GM18505 (cell line): ENCODE measurements at regions not wholly inside any gene's neighbourhood (a gene's known extent, or its start where the extent isn't known, plus 50 kb on each side); places are given as distances from the start of the nearest gene placed in this dataset.

Experiments used
- ATAC-seq: cut with Tn5 transposase; IDR thresholded peaks from one replicate; pipeline ENCODE4 v1.9.1; 2021; ENCODE audit not compliant: unreplicated experiment
- POLR2A ChIP-seq: IDR thresholded peaks from 4 replicates; pipeline ENCODE4 v1.6.1; 2011; ENCODE audit warnings: borderline replicate concordance; ENCODE audit not compliant: insufficient read depth, insufficient read length; ENCODE audit errors: extremely low read depth

DNA sequence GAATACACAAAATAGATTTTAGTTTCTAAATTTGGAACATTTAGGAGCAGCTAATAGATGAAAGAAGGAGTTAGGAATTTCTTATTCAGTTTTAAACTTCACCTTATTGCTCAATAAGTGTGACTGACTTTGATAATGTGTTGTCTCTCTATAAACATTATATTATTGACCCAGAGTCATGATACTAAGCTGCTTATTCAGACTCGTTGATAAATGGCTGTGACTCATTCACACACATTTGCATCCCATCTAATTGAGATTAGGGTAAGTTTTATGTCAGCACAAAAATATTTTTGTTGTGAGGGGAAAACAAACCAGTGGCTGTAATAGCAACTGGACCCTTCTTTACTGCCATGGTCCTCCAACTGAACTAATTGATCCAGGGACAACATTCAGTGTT lies 137.6 kb downstream of the GOLIM4 start:
- TF ChIP-seq POLR2A, result no peak
- ATAC-seq, result no peak

DNA sequence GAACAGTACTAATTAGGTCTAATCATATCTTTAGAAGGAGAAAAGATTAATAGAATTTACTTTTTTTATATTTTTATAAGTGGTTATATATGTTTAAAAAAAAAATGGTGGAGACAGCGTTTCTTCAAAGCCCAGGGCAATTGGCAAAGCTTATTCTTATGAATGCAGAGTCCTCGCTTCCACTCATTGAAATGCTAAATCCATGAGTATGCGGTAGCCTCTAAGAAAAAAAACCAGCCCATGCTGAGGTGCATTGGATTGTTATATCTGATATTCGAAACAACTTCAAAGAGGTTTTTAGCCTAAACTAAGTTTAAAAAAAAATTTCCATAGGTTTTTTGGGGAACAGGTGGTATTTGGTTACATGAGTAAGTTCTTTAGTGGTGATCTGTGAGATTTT lies 142.8 kb downstream of the GOLIM4 start:
- no peak for ATAC-seq
- TF ChIP-seq POLR2A, result no peak

DNA sequence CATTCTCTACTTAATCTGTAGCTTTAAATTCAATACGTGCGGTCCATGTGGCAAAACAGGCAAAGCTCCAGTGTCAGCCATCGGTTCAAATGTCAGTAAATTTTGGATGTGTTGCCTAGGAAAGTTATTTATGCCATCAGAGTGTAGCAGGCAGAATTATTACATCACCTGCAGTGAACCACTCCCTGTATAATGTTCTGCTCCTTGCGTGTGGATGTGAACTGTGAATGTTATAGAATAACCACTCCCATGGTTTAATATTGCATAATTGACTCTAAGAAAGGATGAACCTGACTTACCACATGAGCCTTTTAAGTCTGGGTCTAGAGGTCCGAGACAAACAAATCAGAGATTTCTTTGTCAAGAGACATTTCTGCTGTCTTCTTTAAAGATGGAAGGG lies 145.5 kb downstream of the GOLIM4 start:
- ATAC-seq, result no peak
- TF ChIP-seq POLR2A, result no peak

DNA sequence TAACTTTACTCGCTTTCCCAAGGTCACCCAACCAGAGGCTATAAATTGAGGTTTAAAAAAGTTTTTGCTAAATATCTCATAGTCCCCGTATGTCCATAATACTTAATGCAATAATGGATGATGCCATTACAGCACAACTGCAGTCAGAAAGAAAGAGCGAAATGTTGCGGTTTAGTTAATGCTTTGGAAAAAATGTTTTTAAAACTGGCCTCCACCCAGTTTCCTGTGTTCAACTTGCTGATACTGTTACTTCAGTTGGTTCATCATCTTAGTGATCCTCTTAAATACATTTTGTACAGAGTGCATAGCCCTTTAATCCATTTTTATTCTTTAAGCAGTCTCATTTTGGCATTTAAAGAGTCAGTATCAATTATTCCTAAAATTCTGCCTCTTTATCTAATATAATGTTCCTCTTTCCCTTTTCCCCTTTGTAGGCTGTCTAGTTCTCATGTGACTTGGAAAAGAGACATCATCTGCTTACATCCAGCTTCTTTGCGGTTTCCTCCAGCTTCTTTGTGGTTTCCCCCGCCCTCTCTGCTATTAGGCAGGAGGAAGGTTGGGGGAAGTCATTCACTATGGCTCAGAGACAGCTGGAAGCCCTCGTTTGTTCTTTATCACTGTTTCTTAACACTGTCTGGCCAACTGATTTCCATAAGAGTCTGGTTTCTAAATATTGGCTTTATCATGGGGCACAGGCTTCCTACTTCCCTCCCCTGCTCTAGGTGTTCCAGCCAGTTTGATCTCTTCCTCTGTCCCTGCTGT lies 154.3 kb downstream of the GOLIM4 start:
- TF ChIP-seq POLR2A, result no peak
- no peak for ATAC-seq

DNA sequence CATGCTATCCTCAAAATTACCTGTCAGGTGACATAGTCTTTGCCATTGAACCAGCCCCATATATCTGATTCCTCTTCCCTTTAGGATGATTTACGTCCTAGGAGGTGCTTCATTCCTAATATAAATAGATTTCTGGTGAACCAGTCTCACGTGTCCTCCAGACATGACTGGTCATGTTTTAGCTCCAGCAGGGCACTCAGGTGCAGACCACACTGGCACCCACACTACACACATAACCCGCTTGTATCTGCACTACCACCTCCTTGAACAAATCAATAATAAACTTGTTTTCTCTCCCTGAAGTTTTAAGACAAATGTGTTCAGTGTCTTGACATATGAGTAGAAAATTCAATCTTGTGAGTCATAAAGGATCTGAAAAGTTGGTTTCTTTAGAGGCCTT lies 155.5 kb downstream of the GOLIM4 start:
- ATAC-seq, result no peak
- no peak for TF ChIP-seq POLR2A

DNA sequence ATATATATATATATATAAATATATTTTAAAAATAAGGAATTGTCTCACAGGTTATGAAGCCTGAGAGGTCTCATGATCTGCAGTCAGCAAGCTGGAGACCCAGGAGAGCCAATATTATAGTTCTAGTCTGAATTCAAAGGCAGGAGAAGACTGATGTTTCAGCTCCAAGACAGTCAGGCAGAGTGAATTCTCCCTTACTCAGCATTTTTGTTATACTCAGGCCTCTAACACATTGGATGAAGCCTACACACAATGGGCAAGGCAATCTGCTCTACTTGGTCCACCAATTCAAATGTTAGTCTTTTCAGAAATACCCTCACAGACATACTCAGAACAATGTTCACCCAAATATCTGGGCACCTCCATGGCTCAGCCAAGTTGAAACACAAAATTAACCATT lies 157.2 kb downstream of the GOLIM4 start:
- TF ChIP-seq POLR2A, result no peak
- no peak for ATAC-seq

DNA sequence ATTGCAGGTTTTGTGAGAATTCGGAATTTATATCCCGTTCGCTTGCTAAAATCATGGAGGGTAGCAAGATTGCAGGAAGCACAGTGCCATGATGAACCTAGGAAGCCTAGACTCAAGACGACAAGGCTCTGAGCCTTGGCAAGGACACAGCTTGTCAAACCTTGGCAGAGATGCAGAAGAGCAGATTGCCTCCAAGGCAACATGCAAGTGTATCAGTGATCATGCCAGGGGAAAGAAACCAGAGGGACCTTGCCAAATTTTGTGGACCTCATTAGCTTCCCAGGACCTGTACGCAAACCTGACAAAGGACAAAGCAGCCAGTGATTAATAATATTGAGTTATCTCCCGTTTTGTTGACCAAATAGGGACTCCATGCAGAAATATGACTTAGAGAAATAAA lies 159.7 kb downstream of the GOLIM4 start:
- no peak for TF ChIP-seq POLR2A
- ATAC-seq, result no peak

DNA sequence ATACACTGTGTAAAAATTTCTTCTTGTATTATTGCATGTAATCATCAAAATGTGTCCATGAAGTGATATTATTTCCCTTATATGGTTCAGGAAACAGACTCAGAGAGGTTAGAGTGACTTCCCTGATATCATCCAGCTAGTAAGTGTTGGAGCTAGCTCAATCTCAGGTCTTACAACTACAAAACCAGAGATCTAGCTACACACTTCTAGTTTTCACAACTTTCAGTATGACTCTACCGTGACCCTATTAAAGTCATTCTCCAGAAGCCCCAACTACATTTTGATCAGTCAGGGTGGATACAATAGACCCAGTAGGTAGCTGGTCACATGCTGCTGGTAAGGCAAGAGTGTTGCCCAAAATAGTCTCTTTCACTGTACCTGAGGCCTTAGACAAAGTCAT lies 165.3 kb downstream of the GOLIM4 start:
- no peak for TF ChIP-seq POLR2A
- ATAC-seq, result no peak

DNA sequence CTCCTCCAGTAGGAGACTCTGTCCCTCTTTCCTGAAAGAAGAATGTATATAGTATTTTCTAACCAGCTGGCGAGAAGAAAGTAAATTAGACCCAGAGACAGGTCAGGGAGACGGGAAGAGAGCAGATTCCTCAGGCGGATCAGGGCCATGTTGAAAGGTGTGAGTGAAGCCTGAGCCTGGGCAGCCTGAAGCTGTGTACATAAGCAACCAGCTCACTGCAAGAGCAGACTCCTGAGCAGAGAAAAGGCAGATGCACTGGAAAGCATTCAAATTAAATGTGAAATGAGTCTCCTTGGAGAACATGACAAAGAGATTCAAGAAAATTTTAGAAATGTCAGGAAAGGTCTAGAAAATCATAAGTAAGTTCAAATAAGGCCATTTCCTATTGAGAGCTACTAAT lies 165.8 kb downstream of the GOLIM4 start:
- ATAC-seq, result no peak
- TF ChIP-seq POLR2A, result no peak

DNA sequence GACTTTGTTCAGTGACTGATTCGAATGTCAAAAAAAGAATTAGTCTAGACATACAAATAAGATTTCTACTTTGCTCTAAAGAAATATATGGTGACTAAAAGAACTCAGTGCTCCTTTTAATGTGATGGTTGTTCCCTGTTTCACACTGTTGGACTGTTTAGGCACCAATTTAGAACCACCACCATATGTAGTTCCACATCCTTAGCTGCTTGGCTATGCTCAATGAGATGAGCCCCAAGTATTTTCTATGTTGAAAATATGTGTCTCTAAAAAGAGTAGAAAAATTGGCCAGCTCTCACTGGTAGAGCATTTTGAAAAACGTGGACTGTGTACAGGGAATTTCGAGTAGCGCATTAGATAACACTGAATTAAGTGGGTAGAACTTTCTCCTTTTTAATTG lies 167.3 kb downstream of the GOLIM4 start:
- no peak for ATAC-seq
- TF ChIP-seq POLR2A, result no peak

DNA sequence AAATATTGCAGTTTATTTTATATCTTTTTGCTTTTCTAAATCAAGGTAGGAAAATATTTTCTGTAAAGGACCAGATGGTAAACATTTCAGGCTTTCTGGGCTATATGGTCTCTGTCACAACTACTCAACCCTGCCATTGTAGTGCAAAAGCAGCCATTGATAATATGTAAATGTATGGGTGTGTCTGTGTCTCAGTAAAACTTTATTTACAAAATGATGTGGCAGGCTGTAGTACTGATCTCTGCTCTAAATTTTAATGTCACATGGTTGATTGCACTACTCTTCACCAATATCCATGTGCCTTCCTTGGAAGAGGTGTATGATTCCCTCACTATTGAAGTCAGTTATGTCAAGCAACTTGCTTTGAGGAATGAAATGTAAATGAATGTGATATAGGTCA lies 175.0 kb downstream of the GOLIM4 start:
- no peak for TF ChIP-seq POLR2A

DNA sequence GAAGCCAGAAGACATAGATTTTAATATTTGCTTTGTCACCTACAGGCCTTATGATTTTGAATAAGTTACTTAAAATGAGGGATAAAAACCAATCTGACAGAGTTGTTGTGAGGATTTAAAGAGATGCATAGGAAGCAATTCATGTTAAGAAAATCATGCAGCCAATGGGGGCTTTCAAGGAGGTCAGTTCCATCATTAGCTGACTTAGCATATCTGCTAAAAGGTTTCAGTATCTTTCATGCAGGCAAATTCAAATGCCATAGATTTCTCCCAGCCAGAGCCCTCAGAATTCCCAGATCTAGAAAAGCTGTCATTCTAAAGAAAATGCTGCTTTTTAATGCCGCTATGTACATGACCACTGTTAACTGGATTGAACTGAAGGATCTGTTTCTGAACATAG lies 176.1 kb downstream of the GOLIM4 start:
- ATAC-seq, result no peak
- TF ChIP-seq POLR2A, result no peak

More for the DNA sequence above, 175.0 kb downstream of the GOLIM4 start:
- ATAC-seq, result no peak

DNA sequence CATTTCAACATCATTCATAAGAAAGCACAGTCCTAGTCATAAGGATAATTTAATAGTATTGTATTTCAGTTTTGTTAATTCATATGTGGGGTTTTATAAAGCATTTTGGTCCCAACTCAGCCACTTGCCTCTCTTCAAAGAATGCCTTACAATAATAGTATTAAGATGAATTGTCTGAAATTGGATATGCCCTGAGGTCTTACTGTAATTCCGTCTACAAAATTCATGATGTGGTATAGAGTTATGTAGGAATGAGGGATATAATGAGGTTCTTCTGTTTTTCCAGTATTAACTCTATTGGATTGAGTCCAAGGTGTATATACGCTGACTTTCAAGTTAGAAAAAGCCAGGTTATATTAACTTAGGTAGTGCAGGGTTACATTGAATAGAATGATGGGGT lies 177.0 kb downstream of the GOLIM4 start:
- no peak for TF ChIP-seq POLR2A
- no peak for ATAC-seq

DNA sequence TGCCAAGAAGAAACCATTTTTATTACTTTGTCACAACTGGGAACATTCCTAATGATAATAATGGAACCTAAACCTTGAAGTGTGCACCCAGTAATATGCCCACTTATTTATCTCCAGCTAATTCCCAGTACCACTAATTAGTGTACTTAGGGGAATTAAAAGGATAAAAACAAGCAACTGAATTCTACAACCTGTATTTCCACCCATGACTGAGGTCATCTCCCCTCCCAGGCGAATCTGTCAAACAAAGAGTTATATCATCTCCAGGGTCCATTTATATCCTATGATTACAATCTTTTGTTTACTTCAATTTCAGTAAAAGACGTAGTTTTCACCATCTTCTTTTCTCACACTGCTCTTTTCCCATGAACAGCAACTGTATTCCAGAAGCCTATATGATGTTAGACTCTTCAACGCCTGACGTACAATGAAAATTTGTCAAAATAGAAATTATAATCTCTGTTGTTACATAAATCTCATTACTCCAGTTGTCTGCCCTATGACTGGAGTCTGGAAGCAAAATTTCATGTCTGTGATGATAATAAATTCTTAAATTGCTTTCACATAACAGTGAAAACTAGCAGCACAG lies 177.6 kb downstream of the GOLIM4 start:
- TF ChIP-seq POLR2A, result no peak
- no peak for ATAC-seq
